GM21367 (cell line): ENCODE measurements at regions not wholly inside any gene's neighbourhood (a gene's known extent, or its start where the extent isn't known, plus 50 kb on each side); places are given as distances from the start of the nearest gene placed in this dataset.

ENCODE experiments used
- ATAC-seq: cut with Tn5 transposase; IDR thresholded peaks from one replicate; pipeline ENCODE4 v1.9.1; 2021; ENCODE audit not compliant: unreplicated experiment

- ATAC-seq = no peak
Observed at GRCh38 chr2:128435576-128436478, 117.2 kb upstream of the HS6ST1 start.

GRCh38 chr2:128436479-128437203, 118.0 kb upstream of the HS6ST1 start:
- no peak for ATAC-seq

- ATAC-seq = no peak
Observed at GRCh38 chr2:128437204-128437565, 118.5 kb upstream of the HS6ST1 start.

- ATAC-seq = no peak
Observed at GRCh38 chr2:128438091-128438490, 119.4 kb upstream of the HS6ST1 start.

- ATAC-seq = no peak
Observed at GRCh38 chr2:128438586-128438985, 119.9 kb upstream of the HS6ST1 start.

- ATAC-seq = no peak
Observed at GRCh38 chr2:128439031-128439790, 120.5 kb upstream of the HS6ST1 start.

- no peak for ATAC-seq
Observed at GRCh38 chr2:128439791-128440665, 121.4 kb upstream of the HS6ST1 start.

- ATAC-seq = no peak
Observed at GRCh38 chr2:128440666-128441340, 122.1 kb upstream of the HS6ST1 start.

- no peak for ATAC-seq
Observed at GRCh38 chr2:128441341-128442052, 122.8 kb upstream of the HS6ST1 start.

- no peak for ATAC-seq
Observed at GRCh38 chr2:128442053-128442751, 123.5 kb upstream of the HS6ST1 start.

- no peak for ATAC-seq
Observed at GRCh38 chr2:128442891-128443302, 124.2 kb upstream of the HS6ST1 start.

- ATAC-seq = no peak
Observed at GRCh38 chr2:128444121-128444771, 125.6 kb upstream of the HS6ST1 start.

GRCh38 chr2:128444816-128445522, 126.3 kb upstream of the HS6ST1 start:
- ATAC-seq = no peak

GRCh38 chr2:128445523-128445900, 126.8 kb upstream of the HS6ST1 start:
- no peak for ATAC-seq

- ATAC-seq = no peak
Observed at GRCh38 chr2:128446049-128446873, 127.6 kb upstream of the HS6ST1 start.

- ATAC-seq = no peak
Observed at GRCh38 chr2:128446874-128447537, 128.3 kb upstream of the HS6ST1 start.
